ENCODE measurements at regions not wholly inside any gene's neighbourhood (a gene's known extent, or its start where the extent isn't known, plus 50 kb on each side); places are given as distances from the start of the nearest gene placed in this dataset.
"Not testable (repeated sequence)": the region's sequence is repeated elsewhere in the genome, so short reads cannot be mapped to it uniquely, and the experiment has no call there.

GRCh38 chr2:208726242-208726641 is 319.6 kb downstream of the PTH2R start:
- H3K4me3 ChIP-seq (ENCODE audit: control insufficient read depth, low read depth, low read length), result no peak overlapping the region
- DNase-seq (ENCODE audit: low read depth), result no peak
- no peak for TF ChIP-seq CTCF (IDR thresholded peaks at IDR 0.05; ENCODE audit: control insufficient read depth, insufficient read depth, low read depth, low read length, missing control alignments)

GRCh38 chr2:208751663-208752415 is 345.2 kb downstream of the PTH2R start:
- not testable (repeated sequence) for DNase-seq (ENCODE audit: low read depth); H3K4me3 ChIP-seq (ENCODE audit: control insufficient read depth, low read depth, low read length)

- no peak overlapping the region for H3K4me3 ChIP-seq (ENCODE audit: control insufficient read depth, low read depth, low read length)
- TF ChIP-seq CTCF (IDR thresholded peaks at IDR 0.05; ENCODE audit: control insufficient read depth, insufficient read depth, low read depth, low read length, missing control alignments), result no peak
These were observed 350.8 kb downstream of the PTH2R start for GRCh38 chr2:208757364-208757763.

DNA sequence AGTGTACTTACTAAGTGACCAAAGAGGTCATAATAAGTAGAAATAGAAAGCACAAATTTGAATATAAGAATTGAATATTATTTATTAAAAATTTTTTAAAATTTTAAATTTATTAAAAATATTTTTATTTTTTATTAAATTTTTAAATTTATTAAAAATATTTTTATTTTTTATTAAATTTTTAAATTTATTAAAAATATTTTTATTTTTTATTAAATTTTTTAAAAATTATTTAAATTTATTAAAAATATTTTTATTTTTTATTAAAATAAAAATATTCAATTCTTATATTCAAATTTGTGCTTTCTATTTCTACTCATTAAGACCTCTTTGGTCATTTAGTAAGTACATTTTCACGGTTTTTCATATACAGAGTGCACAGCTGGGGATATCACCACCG is 366.5 kb downstream of the PTH2R start:
- not testable (repeated sequence) for H3K4me3 ChIP-seq (ENCODE audit: control insufficient read depth, low read depth, low read length); DNase-seq (ENCODE audit: low read depth)

More at GRCh38 chr2:208757364-208757763, 350.8 kb downstream of the PTH2R start:
- DNase-seq (ENCODE audit: low read depth), result no peak

- no peak for TF ChIP-seq CTCF (IDR thresholded peaks at IDR 0.05; ENCODE audit: control insufficient read depth, insufficient read depth, low read depth, low read length, missing control alignments)
- H3K4me3 ChIP-seq (ENCODE audit: control insufficient read depth, low read depth, low read length), result no peak overlapping the region
- DNase-seq (ENCODE audit: low read depth), result no peak
These were observed 374.6 kb downstream of the PTH2R start for GRCh38 chr2:208781166-208781565.

DNA sequence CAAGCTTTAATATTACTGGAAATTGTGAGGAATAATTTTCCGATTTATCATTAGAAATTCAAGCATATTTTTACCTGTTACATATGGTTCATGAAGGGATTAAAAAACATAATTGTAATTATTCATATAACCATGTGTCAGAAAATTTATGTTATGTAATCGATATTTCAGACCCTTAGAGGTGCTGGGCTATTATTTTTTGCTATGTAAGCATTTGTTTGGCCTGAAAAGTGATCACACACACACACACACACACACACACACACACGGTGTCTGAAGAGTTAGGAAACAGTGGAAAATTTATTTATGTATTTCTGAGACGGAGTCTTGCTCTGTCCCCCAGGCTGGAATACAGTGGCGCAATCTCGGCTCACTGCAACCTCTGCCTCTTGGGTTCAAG is 375.5 kb downstream of the PTH2R start:
- DNase-seq (ENCODE audit: low read depth), result no peak
- TF ChIP-seq CTCF (IDR thresholded peaks at IDR 0.05; ENCODE audit: control insufficient read depth, insufficient read depth, low read depth, low read length, missing control alignments), result no peak
- H3K4me3 ChIP-seq (ENCODE audit: control insufficient read depth, low read depth, low read length), result no peak overlapping the region

DNA sequence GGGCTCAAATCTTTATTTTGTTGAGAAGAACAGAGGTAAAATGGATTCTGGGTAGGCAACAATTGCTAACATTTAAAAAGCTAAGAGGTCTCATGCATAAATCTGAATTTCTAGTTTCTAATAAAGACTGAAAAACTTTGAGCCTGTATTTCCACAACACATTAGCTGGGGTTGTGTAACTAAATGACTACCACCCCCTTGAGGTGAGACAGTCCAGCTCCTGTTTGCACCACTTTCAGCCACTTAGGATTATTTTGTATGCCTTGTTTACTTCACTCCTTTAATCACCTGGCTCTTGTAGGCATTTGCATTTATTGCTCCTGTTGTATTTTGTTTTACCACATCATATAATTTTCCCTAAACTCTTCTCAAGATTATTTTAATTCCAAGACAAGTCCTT is 376.6 kb downstream of the PTH2R start:
- no peak overlapping the region for H3K4me3 ChIP-seq (ENCODE audit: control insufficient read depth, low read depth, low read length)
- DNase-seq (ENCODE audit: low read depth), result no peak
- no peak for TF ChIP-seq CTCF (IDR thresholded peaks at IDR 0.05; ENCODE audit: control insufficient read depth, insufficient read depth, low read depth, low read length, missing control alignments)

DNA sequence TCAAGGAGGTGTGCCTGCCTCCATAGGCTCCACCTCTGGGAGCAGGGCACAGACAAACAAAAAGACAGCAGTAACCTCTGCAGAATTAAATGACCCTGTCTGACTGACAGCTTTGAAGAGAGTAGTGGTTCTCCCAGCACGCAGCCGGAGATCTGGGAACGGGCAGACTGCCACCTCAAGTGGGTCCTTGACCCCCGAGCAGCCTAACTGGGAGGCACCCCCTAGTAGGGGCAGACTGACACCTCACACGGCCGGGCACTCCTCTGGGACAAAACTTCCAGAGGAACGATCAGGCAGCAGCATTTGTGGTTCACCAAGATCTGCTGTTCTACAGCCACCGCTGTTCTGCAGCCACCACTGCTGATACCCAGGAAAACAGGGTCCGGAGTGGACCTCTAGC is 378.2 kb downstream of the PTH2R start:
- not testable (repeated sequence) for DNase-seq (ENCODE audit: low read depth); H3K4me3 ChIP-seq (ENCODE audit: control insufficient read depth, low read depth, low read length)
